NCI-H345 treated with DMSO at 0.1 percent for 48 hours (cell line): ENCODE measurements at regions not wholly inside any gene's neighbourhood (a gene's known extent, or its start where the extent isn't known, plus 50 kb on each side); places are given as distances from the start of the nearest gene placed in this dataset.
"Not testable (repeated sequence)": the region's sequence is repeated elsewhere in the genome, so short reads cannot be mapped to it uniquely, and the experiment has no call there.

Source experiments
- DNase-seq: peaks from one replicate; lab custom pipeline; 2025; ENCODE audit not compliant: unreplicated experiment; lab: John Stamatoyannopoulos, UW

GRCh38 chr7:153401795-153402720 is 642.5 kb downstream of the ACTR3B start:
- DNase-seq: no peak

- no peak for DNase-seq
Observed at GRCh38 chr7:153402721-153403541, 643.4 kb downstream of the ACTR3B start.

GRCh38 chr7:153404124-153404523 is 644.6 kb downstream of the ACTR3B start:
- DNase-seq: no peak

- DNase-seq: no peak
Observed at GRCh38 chr7:153404781-153405279, 645.3 kb downstream of the ACTR3B start.

GRCh38 chr7:153405704-153406485 is 646.3 kb upstream of the DPP6 start:
- DNase-seq: no peak

GRCh38 chr7:153406486-153406872 is 645.7 kb upstream of the DPP6 start:
- no peak for DNase-seq

- DNase-seq: no peak
Observed at GRCh38 chr7:153407291-153408046, 644.7 kb upstream of the DPP6 start.

- DNase-seq: no peak
Observed at GRCh38 chr7:153408360-153409335, 643.5 kb upstream of the DPP6 start.

GRCh38 chr7:153409567-153410342 is 642.4 kb upstream of the DPP6 start:
- DNase-seq: not testable (repeated sequence)

GRCh38 chr7:153410997-153411642 is 641.1 kb upstream of the DPP6 start:
- not testable (repeated sequence) for DNase-seq

GRCh38 chr7:153412114-153412823 is 639.9 kb upstream of the DPP6 start:
- DNase-seq: not testable (repeated sequence)

GRCh38 chr7:153412824-153413198 is 639.4 kb upstream of the DPP6 start:
- not testable (repeated sequence) for DNase-seq

- no peak for DNase-seq
Observed at GRCh38 chr7:153413199-153413539, 639.0 kb upstream of the DPP6 start.

GRCh38 chr7:153413540-153414287 is 638.5 kb upstream of the DPP6 start:
- no peak for DNase-seq

GRCh38 chr7:153414288-153414629 is 637.9 kb upstream of the DPP6 start:
- DNase-seq: no peak

GRCh38 chr7:153415632-153416031 is 636.6 kb upstream of the DPP6 start:
- DNase-seq: no peak
